ENCODE measurements at regions not wholly inside any gene's neighbourhood (a gene's known extent, or its start where the extent isn't known, plus 50 kb on each side); places are given as distances from the start of the nearest gene placed in this dataset.

DNA sequence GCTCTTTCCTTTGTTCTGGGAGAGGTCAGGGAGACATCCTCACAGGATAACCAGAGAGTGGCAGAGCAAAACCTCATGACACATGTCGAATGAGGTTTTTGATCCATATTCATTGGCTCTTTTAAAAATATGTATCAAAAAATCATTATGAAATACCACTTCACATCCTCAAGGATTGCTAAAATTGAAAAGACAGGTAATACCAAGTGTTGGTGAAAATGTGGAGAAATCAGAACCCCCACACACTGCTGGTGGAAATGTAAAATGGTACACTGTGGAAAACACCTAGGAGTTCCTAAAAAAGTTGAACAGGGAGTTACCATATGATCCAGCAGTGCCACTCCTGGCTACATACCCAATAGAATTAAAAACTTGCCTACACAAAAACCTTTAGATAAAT, 107.8 kb upstream of the ARID2 start:
- TF ChIP-seq GATA3 (IDR thresholded peaks at IDR 0.05; ENCODE audit: low read depth, low read length) (no peak), GATA2 (IDR thresholded peaks at IDR 0.05; ENCODE audit: low read depth, low read length) (no peak)

DNA sequence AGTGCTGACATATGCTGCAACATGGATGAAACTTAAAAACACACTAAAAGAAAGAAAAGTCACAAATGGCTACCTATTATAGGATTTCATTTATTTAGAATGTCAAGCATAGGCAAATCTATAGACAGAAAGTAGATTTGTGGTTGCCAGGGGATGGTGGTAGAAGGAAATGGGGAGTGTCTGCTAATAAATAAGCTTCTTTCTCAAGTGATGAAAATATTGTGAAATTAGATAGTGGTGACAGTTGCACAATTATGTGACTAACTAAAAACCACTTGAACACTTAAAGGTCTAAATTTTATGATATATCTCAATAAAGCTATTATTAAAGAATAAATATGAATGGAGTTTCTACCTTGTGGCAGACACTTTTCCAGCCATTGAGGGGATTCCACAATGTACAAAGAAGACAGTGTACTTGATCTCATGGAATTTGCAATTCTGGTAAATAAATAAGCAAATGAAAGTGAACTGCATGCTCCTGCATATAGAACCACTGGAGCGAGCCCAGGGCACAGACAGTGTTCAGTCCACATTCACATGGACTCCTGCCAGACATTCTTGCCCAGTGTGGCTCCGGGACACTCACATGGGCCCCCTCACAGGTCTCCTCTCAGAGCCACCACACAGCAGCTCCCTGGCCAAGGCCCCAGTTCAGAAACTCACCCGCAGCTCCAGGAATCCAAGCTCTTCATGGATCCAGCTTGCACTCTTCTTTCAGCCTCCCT, 107.1 kb upstream of the ARID2 start:
- TF ChIP-seq GATA2 (IDR thresholded peaks at IDR 0.05; ENCODE audit: low read depth, low read length) (no peak), GATA3 (IDR thresholded peaks at IDR 0.05; ENCODE audit: low read depth, low read length) (no peak)

DNA sequence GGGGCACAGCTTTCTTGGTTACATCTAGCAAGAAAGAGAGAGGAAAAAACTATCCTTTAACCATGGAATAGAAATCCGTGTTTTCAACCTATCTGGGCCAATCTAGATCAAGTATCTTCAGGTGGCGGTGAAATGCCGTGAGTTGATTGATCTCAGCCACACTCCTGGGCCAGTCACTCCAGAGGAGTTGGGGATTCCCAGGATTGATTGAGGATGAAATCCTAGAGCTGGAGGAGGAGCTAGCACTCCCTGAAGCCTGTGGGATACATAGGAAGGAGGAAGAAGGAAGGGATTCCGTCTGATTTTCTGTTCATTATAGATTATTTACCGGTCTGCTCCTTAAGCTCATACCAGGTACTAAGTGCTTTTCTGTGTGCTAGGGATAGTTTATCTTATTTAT, 106.3 kb upstream of the ARID2 start:
- TF ChIP-seq GATA3 (IDR thresholded peaks at IDR 0.05; ENCODE audit: low read depth, low read length) (no peak), GATA2 (IDR thresholded peaks at IDR 0.05; ENCODE audit: low read depth, low read length) (no peak)

DNA sequence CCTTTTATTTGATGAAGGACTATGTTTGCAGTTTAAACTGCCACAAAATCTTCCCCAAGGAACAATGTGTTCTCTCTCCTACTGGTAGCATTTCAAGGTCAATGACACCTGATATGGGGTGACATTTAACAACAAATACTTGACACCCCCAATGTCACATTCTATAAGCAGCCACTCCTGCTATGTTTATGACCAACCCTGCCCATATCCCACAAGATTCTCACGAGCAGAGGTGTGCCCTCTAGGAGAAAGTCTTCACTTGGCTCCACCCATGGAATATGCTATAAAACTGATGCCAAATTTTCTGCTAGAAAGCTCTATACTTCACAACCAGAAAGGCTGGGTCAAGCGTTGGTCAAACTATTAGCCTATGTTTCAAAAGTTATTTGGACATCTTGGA, 105.6 kb upstream of the ARID2 start:
- TF ChIP-seq GATA2 (IDR thresholded peaks at IDR 0.05; ENCODE audit: low read depth, low read length) (no peak), GATA3 (IDR thresholded peaks at IDR 0.05; ENCODE audit: low read depth, low read length) (no peak)

DNA sequence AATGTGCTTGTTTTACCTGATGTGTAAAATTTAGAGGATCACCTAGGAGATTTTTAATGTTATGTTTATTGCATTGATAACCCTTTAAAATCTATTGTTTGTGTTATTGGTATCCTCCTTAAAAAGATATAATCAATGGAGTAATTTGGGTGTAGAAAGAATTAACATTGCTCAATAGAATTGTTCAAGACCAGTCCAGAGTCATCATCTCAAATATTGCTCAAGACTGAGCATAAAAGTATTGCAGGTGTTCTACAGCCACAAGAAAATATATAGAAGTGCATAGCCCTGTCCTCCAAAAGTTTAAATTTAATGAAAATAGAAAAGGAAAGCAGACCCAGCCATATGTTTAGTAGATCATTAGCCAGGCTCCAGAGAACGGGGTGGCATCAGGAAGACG, 102.5 kb upstream of the ARID2 start:
- no peak for TF ChIP-seq GATA2 (IDR thresholded peaks at IDR 0.05; ENCODE audit: low read depth, low read length)
- no peak for TF ChIP-seq GATA3 (IDR thresholded peaks at IDR 0.05; ENCODE audit: low read depth, low read length)

DNA sequence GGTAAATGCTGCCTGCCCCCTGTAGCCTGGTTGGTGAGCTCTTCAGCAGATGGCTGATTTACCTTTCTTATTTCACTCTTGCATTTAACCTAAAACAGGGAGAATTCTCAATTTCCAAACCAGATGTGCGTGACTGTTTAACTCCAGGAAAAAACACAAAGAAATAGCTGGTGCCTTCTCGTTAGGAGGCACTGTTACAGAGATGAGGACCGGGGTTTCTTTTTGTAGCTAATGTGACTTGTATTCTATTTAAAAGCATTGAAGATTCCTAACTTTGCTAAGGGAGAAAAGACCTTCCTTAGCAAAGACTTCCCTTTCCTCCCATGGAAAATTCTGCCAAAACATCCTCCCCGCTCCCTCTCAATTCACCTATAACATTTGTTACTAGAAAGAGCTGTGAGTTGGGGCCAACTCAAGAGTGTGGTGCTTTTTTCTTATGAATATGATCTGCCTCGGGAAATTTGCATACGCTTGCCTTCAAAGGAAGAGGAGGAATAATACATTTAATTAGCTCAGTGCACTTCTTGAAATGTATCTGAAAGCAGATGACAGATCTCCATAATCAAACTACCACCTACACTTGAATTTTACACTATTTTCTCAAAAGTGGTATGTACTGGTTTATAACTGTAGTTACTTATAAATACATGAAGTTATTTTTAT, 102.0 kb upstream of the ARID2 start:
- no peak for TF ChIP-seq GATA3 (IDR thresholded peaks at IDR 0.05; ENCODE audit: low read depth, low read length)
- no peak for TF ChIP-seq GATA2 (IDR thresholded peaks at IDR 0.05; ENCODE audit: low read depth, low read length)

DNA sequence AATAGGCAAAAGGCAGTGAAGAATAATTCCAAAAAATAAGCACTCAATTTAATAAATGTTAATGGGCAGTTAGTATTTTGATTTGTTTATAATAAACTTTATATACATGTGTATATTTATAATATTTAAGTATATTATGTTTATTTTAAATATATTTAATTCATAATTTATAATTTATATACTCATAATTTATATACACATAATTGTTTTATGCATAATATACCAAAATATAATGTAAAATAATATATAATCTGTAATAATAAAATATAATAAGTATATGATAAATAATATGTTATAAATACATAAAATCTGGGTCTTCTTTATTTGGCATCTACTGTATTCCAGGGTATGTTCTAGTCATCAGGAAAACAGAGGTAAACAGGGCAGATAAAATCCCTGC, 100.2 kb upstream of the ARID2 start:
- TF ChIP-seq GATA2 (IDR thresholded peaks at IDR 0.05; ENCODE audit: low read depth, low read length): no peak
- no peak for TF ChIP-seq GATA3 (IDR thresholded peaks at IDR 0.05; ENCODE audit: low read depth, low read length)

DNA sequence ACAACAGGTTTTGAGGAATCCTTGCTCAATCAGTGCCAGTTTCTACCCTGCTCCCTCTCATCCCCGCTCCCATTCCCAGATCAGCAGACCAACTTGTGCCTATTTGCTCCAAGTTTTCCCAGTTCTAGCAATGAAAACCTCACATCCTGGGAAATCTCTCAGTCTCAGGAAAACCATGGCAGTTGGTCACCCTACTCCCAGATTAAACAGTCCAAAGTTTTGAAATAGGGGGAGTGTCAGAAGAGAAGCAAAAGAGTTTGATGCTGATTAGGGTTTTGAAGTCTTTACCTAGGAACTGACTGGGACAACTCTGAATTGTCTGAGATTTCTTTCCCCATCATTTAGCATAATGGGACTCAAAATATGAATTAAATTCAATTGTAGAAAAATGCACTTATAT, 95.8 kb upstream of the ARID2 start:
- no peak for TF ChIP-seq GATA2 (IDR thresholded peaks at IDR 0.05; ENCODE audit: low read depth, low read length)

DNA sequence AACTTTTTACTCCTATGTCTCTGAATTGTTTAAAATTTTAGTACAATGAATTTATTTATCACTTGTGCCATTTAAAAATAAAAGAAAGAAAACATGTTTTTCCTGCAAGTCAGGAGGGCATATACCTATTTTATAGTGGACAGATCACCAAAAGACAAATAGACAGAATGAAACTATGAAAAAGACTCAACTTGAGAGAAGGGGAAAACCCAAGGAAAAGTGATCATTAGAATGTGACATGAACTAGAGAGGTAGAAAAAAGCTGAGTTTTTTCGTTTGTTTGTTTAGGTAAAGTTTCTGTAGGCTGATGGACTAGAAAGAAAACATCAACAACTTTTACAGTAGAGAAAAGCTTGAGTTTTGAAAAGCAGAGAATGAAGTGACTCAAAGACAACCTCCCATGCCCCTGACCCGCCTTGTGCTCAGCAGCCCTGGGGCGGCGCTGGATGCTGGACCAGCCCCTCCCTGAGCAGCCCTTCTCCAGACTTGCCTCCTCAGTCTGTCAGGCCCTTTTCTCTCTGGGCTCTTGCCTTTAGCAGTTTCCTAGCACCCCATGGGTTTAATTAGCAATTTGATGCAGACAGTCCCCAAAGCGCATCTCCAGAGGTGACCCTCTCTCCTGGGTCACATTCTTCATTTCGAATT, 95.1 kb upstream of the ARID2 start:
- TF ChIP-seq GATA2 (IDR thresholded peaks at IDR 0.05; ENCODE audit: low read depth, low read length) (no peak), GATA3 (IDR thresholded peaks at IDR 0.05; ENCODE audit: low read depth, low read length) (no peak)

DNA sequence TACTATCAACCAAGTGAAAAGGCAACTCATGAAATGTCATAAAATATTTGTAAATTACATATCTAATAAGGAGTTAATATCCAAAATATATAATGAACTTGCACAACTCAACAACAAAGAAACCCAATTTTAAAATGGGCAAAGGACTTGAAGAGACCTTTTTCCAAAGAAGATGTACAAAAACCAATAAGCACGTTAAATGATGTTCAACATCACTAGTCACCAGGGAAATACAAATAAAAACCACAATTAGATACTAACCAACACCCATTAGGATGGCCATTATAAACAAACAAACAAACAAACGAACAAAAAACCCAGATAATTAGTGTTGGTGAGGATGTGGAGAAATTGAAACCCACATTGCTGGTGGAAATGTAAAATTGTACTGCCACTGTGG, 92.3 kb upstream of the ARID2 start:
- TF ChIP-seq GATA2 (IDR thresholded peaks at IDR 0.05; ENCODE audit: low read depth, low read length) (no peak), GATA3 (IDR thresholded peaks at IDR 0.05; ENCODE audit: low read depth, low read length) (no peak)

DNA sequence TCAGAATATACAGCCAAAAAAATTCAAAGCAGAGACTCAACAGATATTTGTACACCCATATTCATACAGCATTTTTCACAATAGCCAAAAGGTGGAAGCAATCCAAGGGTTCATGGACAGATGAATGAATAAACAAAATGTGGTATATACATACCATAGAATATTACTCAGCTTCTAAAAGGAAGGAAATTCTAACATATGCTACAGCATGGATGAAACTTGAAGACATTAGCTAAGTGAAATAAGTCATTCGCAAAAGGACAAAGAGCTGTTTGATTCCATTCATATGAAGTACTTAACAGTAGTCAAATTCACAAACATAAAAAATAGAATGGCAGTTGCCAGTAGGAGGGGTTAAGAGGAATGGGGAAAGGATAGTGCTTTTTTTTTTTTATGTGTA, 91.8 kb upstream of the ARID2 start:
- TF ChIP-seq GATA2 (IDR thresholded peaks at IDR 0.05; ENCODE audit: low read depth, low read length): no peak
- TF ChIP-seq GATA3 (IDR thresholded peaks at IDR 0.05; ENCODE audit: low read depth, low read length): no peak

DNA sequence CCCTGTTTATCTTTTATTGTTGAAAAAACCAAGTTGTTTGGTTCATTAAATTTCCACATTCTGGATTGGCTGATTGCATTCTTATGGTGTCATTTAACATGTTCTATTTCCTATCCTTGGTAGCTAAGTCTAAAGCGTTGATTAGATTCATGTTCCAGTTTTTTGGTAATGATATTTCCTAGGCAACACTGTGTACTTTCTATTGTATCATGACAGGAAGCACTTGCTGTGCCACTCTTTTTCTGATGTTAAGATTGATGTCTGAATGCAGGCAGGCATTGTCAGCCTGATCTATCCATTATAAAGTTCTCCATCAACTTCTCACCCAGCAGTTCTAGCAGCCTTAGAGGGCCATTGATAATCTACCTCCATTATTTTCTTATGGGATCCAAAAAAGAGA, 91.1 kb upstream of the ARID2 start:
- no peak for TF ChIP-seq GATA2 (IDR thresholded peaks at IDR 0.05; ENCODE audit: low read depth, low read length)

DNA sequence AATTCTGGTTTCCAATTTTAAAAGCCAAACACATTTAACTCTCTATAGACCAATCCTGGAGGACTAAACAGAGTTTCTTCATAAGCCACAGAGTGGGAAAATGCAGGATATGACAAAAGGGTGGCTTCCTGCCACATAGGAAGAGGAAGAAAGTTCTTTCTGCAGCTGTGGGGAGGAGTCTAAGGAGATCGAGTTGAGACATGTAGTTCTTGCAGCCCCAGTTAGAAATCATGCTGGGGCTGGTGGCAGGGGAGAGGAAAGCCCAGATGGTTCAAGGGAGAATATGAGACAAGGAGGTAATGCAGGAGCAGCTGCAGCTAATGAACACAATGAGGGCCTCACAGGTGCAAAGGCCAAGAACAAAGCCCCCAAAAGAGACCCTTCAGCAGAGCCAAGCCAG, 85.0 kb upstream of the ARID2 start:
- TF ChIP-seq GATA2 (IDR thresholded peaks at IDR 0.05; ENCODE audit: low read depth, low read length): no peak
- no peak for TF ChIP-seq GATA3 (IDR thresholded peaks at IDR 0.05; ENCODE audit: low read depth, low read length)

DNA sequence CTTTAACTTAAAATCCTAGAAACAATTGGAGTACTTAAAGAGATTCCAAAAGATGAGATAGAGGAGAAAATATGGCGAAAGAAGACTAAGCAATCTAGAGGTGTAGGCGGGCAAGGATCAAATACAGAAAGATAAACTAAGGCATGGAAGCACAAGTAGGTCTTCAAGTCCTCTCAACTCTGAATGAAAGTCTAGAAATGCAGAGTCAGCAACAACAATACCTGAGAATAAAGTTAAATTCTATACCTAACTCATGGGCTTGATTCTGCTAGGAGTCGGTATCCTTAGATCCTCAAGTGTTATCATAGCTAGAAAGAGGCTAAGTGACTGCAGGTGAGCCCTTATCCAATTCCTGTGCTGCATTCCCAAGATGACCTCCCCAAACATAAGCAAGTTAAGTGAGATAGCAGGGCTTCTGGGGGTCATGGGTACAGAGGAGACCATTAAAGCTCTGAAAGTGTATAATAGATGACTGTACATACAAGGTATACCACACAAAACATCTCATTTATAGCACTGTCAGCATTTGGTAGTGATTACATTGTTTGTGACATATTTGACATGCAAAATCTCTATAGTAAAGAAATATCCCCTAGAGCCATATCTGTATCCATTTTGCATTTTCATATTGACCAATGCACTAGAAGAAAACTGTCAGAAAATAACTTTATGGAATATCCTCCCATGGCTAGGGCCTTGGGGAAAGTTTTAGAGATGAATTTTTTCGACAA, 82.5 kb upstream of the ARID2 start:
- TF ChIP-seq GATA3 (IDR thresholded peaks at IDR 0.05; ENCODE audit: low read depth, low read length) (no peak), GATA2 (IDR thresholded peaks at IDR 0.05; ENCODE audit: low read depth, low read length) (no peak)
